Stomach (tissue), 8 donors: ENCODE measurements at regions not wholly inside any gene's neighbourhood (a gene's known extent, or its start where the extent isn't known, plus 50 kb on each side); places are given as distances from the start of the nearest gene placed in this dataset.

Experiments
- DNase-seq, 2 donors: peaks; one replicate each; pipeline versions ENCODE4 v3.0.0 to v3.0.0-alpha.2; 2013 to 2019
- H3K27ac ChIP-seq, 5 donors: fragments of 200-600 bp in 4 of 5; sonication (generic) in 4 of 5; one replicate each; pipeline ENCODE4 v1.5.1; 2013 to 2019; ENCODE audit warnings: mild to moderate bottlenecking in 1 of 5, moderate library complexity in 1 of 5
- H3K27me3 ChIP-seq, 3 donors: fragments of 200-600 bp; sonication (generic); one replicate each; pipeline ENCODE4 v1.5.1; 2017 to 2019; ENCODE audit warnings: mixed run types in 1 of 3
- H3K36me3 ChIP-seq, 4 donors: fragments of 200-600 bp; sonication (generic); 1 replicate in 3 of 4; 2 replicates in 1 of 4; pipeline ENCODE4 v1.5.1; 2016 to 2019
- H3K4me1 ChIP-seq, 4 donors: fragments of 200-600 bp; sonication (generic); one replicate each; pipeline ENCODE4 v1.5.1; 2016 to 2019
- H3K4me3 ChIP-seq, 4 donors: fragments of 200-600 bp; sonication (generic) in 3 of 4; one replicate each; pipeline ENCODE4 v1.5.1; 2016 to 2019; ENCODE audit warnings: mild to moderate bottlenecking in 1 of 4
- H3K9me3 ChIP-seq, 4 donors: fragments of 200-600 bp; sonication (generic); one replicate each; pipeline ENCODE4 v1.5.1; 2016 to 2019
- CTCF ChIP-seq, 7 experiments: fragments of 450-650 bp in 4 of 7; fragments of 200-600 bp in 3 of 7; sonication (generic) in 3 of 7; IDR thresholded peaks; one replicate each; pipeline ENCODE4 v1.5.1; 2016 to 2019; ENCODE audit warnings: antibody characterized with exemption in 7 of 7, control low read depth in 2 of 7, mild to moderate bottlenecking in 1 of 7
- EP300 ChIP-seq: sonication (generic); formaldehyde crosslinking; IDR thresholded peaks from one replicate; pipeline ENCODE4 v1.6.1; 2017; ENCODE audit warnings: antibody characterized with exemption
- POLR2A ChIP-seq, 4 donors: fragments of 450-650 bp; IDR thresholded peaks; one replicate each; pipeline ENCODE4 v1.6.1; 2016; ENCODE audit warnings: antibody characterized with exemption in 4 of 4, control low read depth in 2 of 4, mild to moderate bottlenecking in 1 of 4, moderate library complexity in 1 of 4
- POLR2AphosphoS5 ChIP-seq, 3 donors: sonication (generic); formaldehyde crosslinking; IDR thresholded peaks; one replicate each; pipeline ENCODE4 v1.6.1; 2016; ENCODE audit warnings: antibody characterized with exemption in 3 of 3
- WGBS, 5 donors: extraction: QIAGEN DNeasy Blood & Tissue Kit in 3 of 5; methylation state at CpG; one replicate each; pipeline versions ENCODE4 v1.1.5 to v1.1.7; 2013 to 2018; 5-methylcytosine and 5-hydroxymethylcytosine counted together
- intact Hi-C: fragments of 100-400 bp; cut with DNase I; formaldehyde crosslinking; loops from one replicate; pipeline ENCODE4 v1.15.1; 2023; ENCODE audit warnings: low total_unique reads
- donor health status: healthy with polysubstance abuse.
- donor health status: Bipolar disorder and iron deficiency.
- donor health status: healthy.

GRCh38 chr16:54340531-54340930 lies 53.9 kb upstream of the IRX3 start:
- Histone ChIP-seq H3K36me3 (no peaks in the 10 kb centered on the region), H3K27ac (no peak overlapping the region), H3K4me1 (no peaks in the 10 kb centered on the region), H3K9me3 (no peaks in the 10 kb centered on the region), H3K4me3 (no peak overlapping the region), H3K27me3 (peaks cover 0 to 26% (median 0%) of the 10 kb centered on the region in 3 donors)
- DNase-seq: no peak
- no peak for TF ChIP-seq EP300
- TF ChIP-seq POLR2A (IDR thresholded peaks at IDR 0.05): no peak
- no peak for TF ChIP-seq CTCF (IDR thresholded peaks at IDR 0.05)
- no peak for TF ChIP-seq POLR2AphosphoS5 (IDR thresholded peaks at IDR 0.05)
- WGBS, 5 donors: 41 to 62% (median 60%) methylated on average over 5 of the region's 5 CpGs
- intact Hi-C loops: no loop called here

GRCh38 chr16:54336631-54337204 lies 50.1 kb upstream of the IRX3 start:
- peaks cover 0 to 25% (median 0%) of the 10 kb centered on the region in 3 donors for H3K27me3 ChIP-seq
- no peak for DNase-seq
- H3K27ac ChIP-seq: no peak overlapping the region
- H3K36me3 ChIP-seq: no peaks in the 10 kb centered on the region
- no peaks in the 10 kb centered on the region for H3K4me1 ChIP-seq
- H3K9me3 ChIP-seq: no peaks in the 10 kb centered on the region
- TF ChIP-seq EP300 (no peak), POLR2AphosphoS5 (IDR thresholded peaks at IDR 0.05) (no peak), POLR2A (IDR thresholded peaks at IDR 0.05) (no peak), CTCF (IDR thresholded peaks at IDR 0.05) (no peak)
- no peak overlapping the region for H3K4me3 ChIP-seq
- WGBS, 5 donors: 26 to 63% (median 50%) methylated on average over 3 to 4 of the region's 4 CpGs
- intact Hi-C loops: no loop called here
